Fibroblast of skin of left quadriceps (primary cell): ENCODE measurements at regions not wholly inside any gene's neighbourhood (a gene's known extent, or its start where the extent isn't known, plus 50 kb on each side); places are given as distances from the start of the nearest gene placed in this dataset.

Experiments
- DNase-seq, 2 experiments: peaks; one replicate each; pipeline ENCODE4 v3.0.0-alpha.2; 2013; ENCODE audit warnings: low read depth in 2 of 2

GRCh38 chr20:48300529-48300928 lies 515.2 kb upstream of the SULF2 start:
- no peak for DNase-seq

- DNase-seq: peak; percentile 92 to 94
Observed at GRCh38 chr20:48298851-48299484, 513.7 kb upstream of the SULF2 start.

GRCh38 chr20:48298433-48298832 lies 513.2 kb upstream of the SULF2 start:
- DNase-seq: no peak

- DNase-seq: no peak
Observed at GRCh38 chr20:48295966-48296421, 510.7 kb upstream of the SULF2 start.

GRCh38 chr20:48295445-48295903 lies 510.2 kb upstream of the SULF2 start:
- peak; percentile 95 for DNase-seq

- DNase-seq: no peak
Observed at GRCh38 chr20:48294942-48295341, 509.7 kb upstream of the SULF2 start.

GRCh38 chr20:48294196-48294595 lies 508.9 kb upstream of the SULF2 start:
- DNase-seq: no peak

- DNase-seq: no peak
Observed at GRCh38 chr20:48293671-48294070, 508.4 kb upstream of the SULF2 start.

GRCh38 chr20:48292806-48293205 lies 507.5 kb upstream of the SULF2 start:
- no peak for DNase-seq

GRCh38 chr20:48291896-48292295 lies 506.6 kb upstream of the SULF2 start:
- DNase-seq: no peak

- no peak for DNase-seq
Observed at GRCh38 chr20:48288930-48289507, 503.7 kb upstream of the SULF2 start.

GRCh38 chr20:48287552-48288170 lies 502.4 kb upstream of the SULF2 start:
- DNase-seq: no peak

GRCh38 chr20:48287021-48287494 lies 501.8 kb upstream of the SULF2 start:
- no peak for DNase-seq

GRCh38 chr20:48286601-48287000 lies 501.3 kb upstream of the SULF2 start:
- DNase-seq: no peak

- no peak for DNase-seq
Observed at GRCh38 chr20:48285656-48286055, 500.4 kb upstream of the SULF2 start.

- DNase-seq: no peak
Observed at GRCh38 chr20:48284837-48285236, 499.6 kb upstream of the SULF2 start.

GRCh38 chr20:48284315-48284714 lies 499.0 kb upstream of the SULF2 start:
- DNase-seq: no peak

- no peak for DNase-seq
Observed at GRCh38 chr20:48283470-48284110, 498.3 kb upstream of the SULF2 start.

GRCh38 chr20:48282591-48283228 lies 497.4 kb upstream of the SULF2 start:
- DNase-seq: no peak

GRCh38 chr20:48281501-48281900 lies 496.2 kb upstream of the SULF2 start:
- no peak for DNase-seq

- no peak for DNase-seq
Observed at GRCh38 chr20:48278961-48279481, 493.7 kb upstream of the SULF2 start.

- DNase-seq: no peak
Observed at GRCh38 chr20:48277266-48277665, 492.0 kb upstream of the SULF2 start.
